Mammary epithelial cell (primary cell): ENCODE measurements at regions not wholly inside any gene's neighbourhood (a gene's known extent, or its start where the extent isn't known, plus 50 kb on each side); places are given as distances from the start of the nearest gene placed in this dataset.

Source experiments
- CTCF ChIP-seq, 2 donors: IDR thresholded peaks in 1 of 2; conservative IDR thresholded peaks in 1 of 2; 2 replicates each; pipeline ENCODE4 v1.5.1; 2011 to 2012; ENCODE audit warnings: inconsistent platforms in 2 of 2, low read length in 2 of 2, mild to moderate bottlenecking in 2 of 2, control low read depth in 1 of 2, low read depth in 1 of 2; ENCODE audit not compliant: insufficient read depth in 1 of 2; ENCODE audit errors: extremely low read depth in 1 of 2
- EZH2 ChIP-seq: IDR thresholded peaks from 2 replicates; pipeline ENCODE4 v1.6.1; 2012; ENCODE audit warnings: low read length, inconsistent platforms, borderline replicate concordance

GRCh38 chr5:147049764-147050163 lies 171.2 kb upstream of the PPP2R2B start:
- TF ChIP-seq CTCF (conservative IDR thresholded peaks at IDR 0.05 in 1 of 2, IDR thresholded peaks at IDR 0.05 in 1 of 2; ENCODE audit: extremely low read depth in 1 of 2, insufficient read depth in 1 of 2, low read depth in 1 of 2, low read length in 2 of 2) (no peak), EZH2 (no peak)
